ENCODE measurements at regions not wholly inside any gene's neighbourhood (a gene's known extent, or its start where the extent isn't known, plus 50 kb on each side); places are given as distances from the start of the nearest gene placed in this dataset.
"Not testable (repeated sequence)": the region's sequence is repeated elsewhere in the genome, so short reads cannot be mapped to it uniquely, and the experiment has no call there.

DNA sequence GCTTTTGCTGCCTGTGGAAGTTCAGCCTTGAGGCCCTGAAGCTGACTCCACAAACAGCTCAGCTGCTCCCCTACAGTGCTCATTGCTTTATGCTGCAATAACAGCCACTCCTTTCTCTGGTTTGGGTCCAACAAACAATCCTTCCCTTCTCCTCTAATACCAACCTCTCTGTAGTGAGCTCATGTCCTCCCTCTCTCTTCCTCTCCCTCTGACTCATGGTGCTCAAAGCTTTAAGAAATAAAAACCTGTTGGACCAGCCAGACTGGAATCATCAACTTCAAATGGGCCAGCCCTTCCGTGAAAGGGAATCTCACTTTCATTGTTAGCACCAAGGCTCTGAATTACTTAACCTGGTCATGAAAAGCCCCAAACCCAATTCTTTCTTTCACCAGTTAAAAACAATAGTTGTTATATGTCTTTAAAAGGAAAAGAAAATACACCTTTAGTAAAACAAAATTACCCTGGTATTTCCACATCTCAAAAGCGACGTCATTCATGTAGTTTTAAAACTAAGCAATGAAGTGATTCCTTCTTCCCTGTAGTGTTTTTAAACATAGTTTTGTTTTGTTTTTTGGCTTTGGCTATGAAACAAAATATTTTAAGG lies 126.4 kb downstream of the DUSP6 start:
- Histone ChIP-seq H3K4me1 (ENCODE audit: insufficient read depth, low read length) (peaks cover 26% of the 10 kb centered on the region), H3K9me3 (ENCODE audit: low read depth, low read length) (no peaks in the 10 kb centered on the region), H3K27me3 (ENCODE audit: insufficient read depth, low read length) (no peaks in the 10 kb centered on the region), H3K4me3 (ENCODE audit: low read length) (no peak overlapping the region)

DNA sequence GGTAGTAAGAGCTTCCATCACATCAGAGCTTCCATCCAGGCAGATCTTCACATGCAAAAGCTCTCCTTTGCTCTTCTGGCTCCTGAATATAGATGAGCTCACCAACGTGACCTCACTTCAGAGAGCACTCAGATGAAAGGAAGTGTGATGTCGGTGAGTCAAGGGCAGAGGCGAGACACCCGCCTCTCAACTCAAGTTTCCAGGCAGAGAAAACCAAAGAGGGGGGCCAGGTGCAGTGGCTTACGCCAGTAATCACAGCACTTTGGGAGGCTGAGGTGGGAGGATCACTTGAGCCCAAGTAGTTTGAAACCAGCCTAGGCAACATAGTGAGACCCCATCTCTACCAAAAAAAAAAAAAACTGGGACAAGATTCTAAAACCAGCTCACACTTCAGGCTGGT lies 126.9 kb downstream of the DUSP6 start:
- Histone ChIP-seq H3K27me3 (ENCODE audit: insufficient read depth, low read length) (no peaks in the 10 kb centered on the region), H3K4me1 (ENCODE audit: insufficient read depth, low read length) (peaks cover 26% of the 10 kb centered on the region), H3K4me3 (ENCODE audit: low read length) (no peak overlapping the region), H3K9me3 (ENCODE audit: low read depth, low read length) (no peaks in the 10 kb centered on the region)

DNA sequence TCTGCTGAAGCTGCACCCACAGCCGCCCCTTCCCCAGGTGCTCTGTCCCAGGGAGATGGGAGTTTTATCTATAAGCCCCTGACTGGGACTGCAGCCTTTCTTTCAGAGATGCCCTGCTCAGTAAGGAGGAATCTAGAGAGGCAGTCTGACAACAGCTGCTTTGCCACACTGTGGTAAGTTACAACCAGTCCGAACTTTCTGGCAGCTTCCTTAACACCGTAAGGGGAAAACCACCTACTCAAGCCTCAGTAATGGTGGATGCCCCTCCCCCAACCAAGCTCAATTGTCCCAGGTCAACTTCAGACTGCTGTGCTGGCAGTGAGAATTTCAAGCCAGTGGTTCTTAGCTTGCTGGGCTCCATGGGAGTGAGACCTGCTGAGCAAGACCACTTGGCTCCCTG lies 129.7 kb downstream of the DUSP6 start:
- not testable (repeated sequence) for H3K27me3 ChIP-seq (ENCODE audit: insufficient read depth, low read length); H3K4me3 ChIP-seq (ENCODE audit: low read length); H3K9me3 ChIP-seq (ENCODE audit: low read depth, low read length)
- H3K4me1 ChIP-seq (ENCODE audit: insufficient read depth, low read length) = peaks cover 23% of the 10 kb centered on the region

DNA sequence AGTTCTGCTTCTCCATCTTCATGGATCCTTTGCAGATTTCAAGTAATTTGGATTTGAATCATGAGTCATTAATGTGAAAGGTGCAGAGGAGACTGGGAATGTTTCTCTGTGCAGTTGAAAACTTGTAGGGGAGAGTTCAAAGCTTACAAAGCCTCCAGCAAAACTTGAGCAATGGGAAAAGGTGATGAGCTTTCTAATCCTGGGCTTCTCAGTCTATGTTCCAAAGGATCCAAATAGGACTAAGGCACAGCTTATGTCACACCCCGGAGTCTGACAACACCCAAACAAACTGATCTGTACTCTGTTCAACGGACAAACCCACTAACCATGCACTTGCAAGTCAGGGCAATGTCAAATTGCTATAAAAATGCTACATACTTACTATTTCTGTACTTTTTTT lies 134.8 kb downstream of the DUSP6 start:
- Histone ChIP-seq H3K4me3 (ENCODE audit: low read length) (no peak overlapping the region), H3K4me1 (ENCODE audit: insufficient read depth, low read length) (peaks cover 22% of the 10 kb centered on the region), H3K27me3 (ENCODE audit: insufficient read depth, low read length) (no peaks in the 10 kb centered on the region), H3K9me3 (ENCODE audit: low read depth, low read length) (no peaks in the 10 kb centered on the region)

DNA sequence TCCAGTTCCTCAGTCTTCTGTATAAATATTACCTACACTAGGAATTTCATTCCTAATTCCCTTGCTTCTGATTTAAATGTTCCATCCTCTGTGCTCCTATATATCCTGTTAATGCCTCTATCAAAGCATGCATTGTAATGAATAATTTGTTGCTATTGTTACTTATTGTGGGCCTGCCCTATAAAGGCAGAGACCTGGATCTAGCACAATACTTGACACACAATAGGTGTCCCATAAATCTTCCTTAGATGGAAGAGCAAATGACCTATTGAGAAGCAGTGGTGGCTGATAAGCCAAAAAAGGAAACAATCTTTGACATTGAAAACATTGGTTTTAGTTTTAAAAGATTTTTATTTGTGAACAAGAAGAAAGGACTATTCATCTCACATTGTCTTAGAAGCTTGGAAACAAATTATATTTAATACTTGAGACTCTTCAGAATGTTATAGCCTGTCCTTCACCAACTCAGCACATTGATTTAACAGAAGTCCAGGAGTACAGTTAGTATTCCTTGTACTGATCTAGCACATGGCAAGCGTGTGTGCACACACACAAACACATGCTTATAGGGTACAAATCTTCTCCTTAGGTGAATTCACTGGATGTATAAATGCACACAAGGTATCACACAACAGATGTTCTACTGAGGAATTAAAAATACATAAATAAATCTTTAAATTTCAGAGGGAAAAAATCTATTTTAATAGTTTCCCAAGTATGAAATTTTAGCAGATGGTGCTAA lies 135.9 kb downstream of the DUSP6 start:
- Histone ChIP-seq H3K4me1 (ENCODE audit: insufficient read depth, low read length) (peaks cover 22% of the 10 kb centered on the region), H3K9me3 (ENCODE audit: low read depth, low read length) (no peaks in the 10 kb centered on the region)

DNA sequence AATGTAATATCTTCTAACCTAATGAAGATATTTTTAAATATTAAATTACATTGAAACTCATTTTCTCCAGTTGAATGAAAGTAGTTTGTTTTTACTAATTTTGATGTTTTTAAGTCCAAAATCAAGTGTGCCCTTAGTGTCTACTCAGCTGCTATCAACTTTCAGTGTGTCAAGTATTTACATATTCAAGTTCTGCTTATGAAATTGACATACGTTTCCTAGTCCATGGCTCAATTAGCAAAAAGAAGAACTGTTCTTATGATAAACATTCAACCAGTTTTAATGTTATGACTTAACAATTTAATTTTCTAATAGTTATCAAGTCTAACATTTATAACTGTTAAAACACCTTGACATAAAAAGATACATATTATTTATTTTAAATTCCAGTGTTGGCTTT lies 137.1 kb downstream of the DUSP6 start:
- H3K27me3 ChIP-seq (ENCODE audit: insufficient read depth, low read length) = no peaks in the 10 kb centered on the region

More for the DNA sequence above, 135.9 kb downstream of the DUSP6 start:
- no peak overlapping the region for H3K4me3 ChIP-seq (ENCODE audit: low read length)
- H3K27me3 ChIP-seq (ENCODE audit: insufficient read depth, low read length) = no peaks in the 10 kb centered on the region

DNA sequence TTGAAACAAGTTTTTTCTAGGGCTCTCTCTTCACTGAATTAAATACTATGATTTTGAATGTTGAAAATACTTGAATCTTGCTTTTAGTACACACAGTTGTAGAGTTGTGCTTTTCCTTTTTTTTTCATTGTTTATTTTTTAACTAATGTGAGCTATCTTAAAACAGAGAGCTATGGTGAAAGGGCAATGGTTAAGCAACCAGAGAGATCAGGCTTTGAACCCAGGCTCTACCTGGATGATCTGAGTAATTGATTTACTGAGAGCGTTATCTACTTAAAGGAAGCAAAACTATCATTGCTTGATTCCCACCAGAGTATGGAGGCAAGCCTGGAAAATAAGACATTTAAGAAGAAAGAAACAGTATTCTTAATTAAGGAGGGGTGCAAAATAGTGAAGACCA lies 138.6 kb downstream of the DUSP6 start:
- Histone ChIP-seq H3K4me1 (ENCODE audit: insufficient read depth, low read length) (peaks cover 22% of the 10 kb centered on the region), H3K4me3 (ENCODE audit: low read length) (no peak overlapping the region), H3K27me3 (ENCODE audit: insufficient read depth, low read length) (no peaks in the 10 kb centered on the region), H3K9me3 (ENCODE audit: low read depth, low read length) (no peaks in the 10 kb centered on the region)

More for the DNA sequence above, 137.1 kb downstream of the DUSP6 start:
- Histone ChIP-seq H3K9me3 (ENCODE audit: low read depth, low read length) (no peaks in the 10 kb centered on the region), H3K4me1 (ENCODE audit: insufficient read depth, low read length) (peaks cover 22% of the 10 kb centered on the region), H3K4me3 (ENCODE audit: low read length) (no peak overlapping the region)

DNA sequence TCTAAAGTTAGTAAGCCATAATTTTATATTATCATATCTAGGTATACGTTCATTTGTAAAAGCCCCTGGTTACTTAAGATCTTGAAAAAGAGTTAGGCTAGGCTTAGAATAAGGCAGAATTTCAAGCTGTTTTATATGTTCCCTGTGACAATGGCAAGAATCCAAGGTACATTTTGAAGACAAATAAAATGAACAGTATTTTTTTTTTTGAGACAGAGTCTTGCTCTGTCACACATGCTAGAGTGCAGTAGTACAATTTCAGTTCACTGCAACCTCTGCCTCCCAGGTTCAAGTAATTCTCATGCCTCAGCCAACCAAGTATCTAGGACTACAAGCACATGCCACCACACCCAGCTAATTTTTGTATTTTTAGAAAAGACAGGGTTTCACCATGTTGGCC lies 139.2 kb downstream of the DUSP6 start:
- Histone ChIP-seq H3K27me3 (ENCODE audit: insufficient read depth, low read length) (no peaks in the 10 kb centered on the region), H3K4me1 (ENCODE audit: insufficient read depth, low read length) (peaks cover 22% of the 10 kb centered on the region), H3K4me3 (ENCODE audit: low read length) (no peak overlapping the region), H3K9me3 (ENCODE audit: low read depth, low read length) (no peaks in the 10 kb centered on the region)

DNA sequence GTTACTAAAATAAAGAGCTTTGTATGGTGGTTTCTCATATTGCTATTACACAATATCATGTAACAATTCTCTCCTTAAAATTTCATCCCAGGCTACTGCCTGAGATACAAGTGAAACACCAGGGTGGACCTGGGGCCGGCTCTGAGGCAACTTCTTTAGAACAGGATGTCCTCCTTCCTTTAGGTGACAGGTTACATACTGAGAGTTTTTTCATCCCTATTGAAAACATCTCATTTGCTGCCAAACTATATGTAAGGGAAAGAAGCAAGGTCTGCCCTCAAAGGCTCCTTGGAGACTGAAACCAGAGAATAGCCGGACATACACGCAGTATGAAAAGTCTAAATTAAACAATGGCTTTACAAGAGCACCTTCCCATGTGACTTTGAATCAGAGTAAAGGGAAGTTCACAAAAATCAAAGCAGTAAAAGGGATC lies 139.9 kb downstream of the DUSP6 start:
- Histone ChIP-seq H3K4me3 (ENCODE audit: low read length) (no peak overlapping the region), H3K9me3 (ENCODE audit: low read depth, low read length) (no peaks in the 10 kb centered on the region), H3K4me1 (ENCODE audit: insufficient read depth, low read length) (peaks cover 22% of the 10 kb centered on the region), H3K27me3 (ENCODE audit: insufficient read depth, low read length) (no peaks in the 10 kb centered on the region)

DNA sequence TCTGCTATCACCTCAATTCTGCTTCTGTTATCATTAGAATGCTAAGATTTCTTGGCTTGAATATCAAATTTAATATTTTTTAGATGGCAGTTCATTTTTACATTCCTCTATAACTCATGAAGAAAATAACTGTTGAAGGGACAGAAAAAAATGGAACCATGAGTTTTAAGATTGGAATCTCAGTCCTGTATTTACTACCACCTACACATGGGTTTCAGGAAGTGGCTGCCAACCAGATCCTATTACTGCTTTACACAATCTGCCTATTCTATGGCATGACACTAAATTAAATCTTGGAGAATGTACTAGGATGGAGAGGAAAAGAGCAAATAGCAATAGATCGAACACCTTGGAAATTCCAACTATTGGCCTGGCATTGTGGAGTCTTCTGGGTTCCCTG lies 140.8 kb downstream of the DUSP6 start:
- H3K27me3 ChIP-seq (ENCODE audit: insufficient read depth, low read length) = no peaks in the 10 kb centered on the region
- H3K4me3 ChIP-seq (ENCODE audit: low read length) = no peak overlapping the region
- no peaks in the 10 kb centered on the region for H3K9me3 ChIP-seq (ENCODE audit: low read depth, low read length)
- H3K4me1 ChIP-seq (ENCODE audit: insufficient read depth, low read length) = peaks cover 21% of the 10 kb centered on the region

DNA sequence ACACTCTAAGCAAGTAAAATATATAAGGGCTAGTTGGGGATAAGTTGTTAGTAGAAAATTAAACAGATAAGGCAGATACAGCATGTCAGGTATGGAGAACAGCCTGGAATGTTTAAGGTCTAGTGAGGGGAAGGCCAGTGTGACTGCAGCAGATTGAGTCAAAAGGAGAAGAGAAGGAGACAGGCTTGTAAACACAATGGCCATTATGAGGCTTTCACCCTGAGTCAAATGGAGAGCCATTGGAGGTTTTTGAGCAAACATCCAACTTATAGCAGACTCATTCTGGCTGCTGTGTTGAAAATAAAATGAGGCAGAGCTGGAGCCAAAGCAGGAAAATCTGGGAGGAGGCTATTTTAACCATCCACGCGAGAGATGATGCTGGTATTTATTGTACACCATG lies 142.0 kb downstream of the DUSP6 start:
- H3K27me3 ChIP-seq (ENCODE audit: insufficient read depth, low read length) = no peaks in the 10 kb centered on the region
- H3K4me3 ChIP-seq (ENCODE audit: low read length) = no peak overlapping the region

DNA sequence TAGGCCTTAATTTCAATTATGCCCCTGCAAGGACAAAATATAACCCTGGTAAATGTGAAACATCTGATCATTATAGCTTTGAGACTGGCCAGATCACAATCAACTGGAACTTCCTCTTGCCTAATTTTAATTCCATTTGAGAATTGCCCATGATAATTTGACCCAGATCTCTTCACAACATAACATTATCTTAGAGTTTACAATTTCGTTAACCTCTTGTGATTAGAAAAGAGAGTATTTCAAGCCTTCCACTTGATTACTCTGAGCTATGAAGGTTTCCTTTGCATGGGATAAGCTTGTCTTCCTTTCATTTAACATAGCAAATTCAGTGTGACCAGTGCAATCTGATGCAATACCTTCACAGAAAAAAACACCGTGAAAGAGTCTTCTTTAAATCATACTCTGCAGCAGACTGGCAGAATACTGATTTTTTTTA lies 143.6 kb downstream of the DUSP6 start:
- no peaks in the 10 kb centered on the region for H3K9me3 ChIP-seq (ENCODE audit: low read depth, low read length)
- H3K4me3 ChIP-seq (ENCODE audit: low read length) = no peak overlapping the region
- H3K4me1 ChIP-seq (ENCODE audit: insufficient read depth, low read length) = peaks cover 18% of the 10 kb centered on the region
- H3K27me3 ChIP-seq (ENCODE audit: insufficient read depth, low read length) = no peaks in the 10 kb centered on the region

More for the DNA sequence above, 142.0 kb downstream of the DUSP6 start:
- Histone ChIP-seq H3K4me1 (ENCODE audit: insufficient read depth, low read length) (peaks cover 23% of the 10 kb centered on the region), H3K9me3 (ENCODE audit: low read depth, low read length) (no peaks in the 10 kb centered on the region)

DNA sequence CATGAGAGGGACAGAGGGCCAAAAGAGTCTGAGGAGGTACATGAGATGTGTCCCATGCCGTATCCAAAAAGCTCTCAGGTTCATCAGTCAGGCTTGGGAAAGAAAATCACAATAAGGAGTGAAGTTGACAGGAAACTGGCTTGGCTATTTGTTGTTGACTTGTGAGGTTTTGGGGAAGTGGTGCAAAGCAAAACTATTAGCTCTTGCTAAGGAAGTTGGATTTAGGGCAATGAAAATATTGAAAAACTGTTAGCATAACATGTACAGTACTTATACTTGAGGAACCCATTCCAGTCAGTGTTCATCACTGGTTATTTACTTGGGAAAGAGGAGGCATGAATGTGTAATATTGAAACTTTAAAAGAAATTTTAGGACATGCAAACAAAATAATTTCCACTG lies 145.9 kb downstream of the DUSP6 start:
- Histone ChIP-seq H3K4me3 (ENCODE audit: low read length) (no peak overlapping the region), H3K27me3 (ENCODE audit: insufficient read depth, low read length) (no peaks in the 10 kb centered on the region), H3K9me3 (ENCODE audit: low read depth, low read length) (no peaks in the 10 kb centered on the region), H3K4me1 (ENCODE audit: insufficient read depth, low read length) (peaks cover 13% of the 10 kb centered on the region)

DNA sequence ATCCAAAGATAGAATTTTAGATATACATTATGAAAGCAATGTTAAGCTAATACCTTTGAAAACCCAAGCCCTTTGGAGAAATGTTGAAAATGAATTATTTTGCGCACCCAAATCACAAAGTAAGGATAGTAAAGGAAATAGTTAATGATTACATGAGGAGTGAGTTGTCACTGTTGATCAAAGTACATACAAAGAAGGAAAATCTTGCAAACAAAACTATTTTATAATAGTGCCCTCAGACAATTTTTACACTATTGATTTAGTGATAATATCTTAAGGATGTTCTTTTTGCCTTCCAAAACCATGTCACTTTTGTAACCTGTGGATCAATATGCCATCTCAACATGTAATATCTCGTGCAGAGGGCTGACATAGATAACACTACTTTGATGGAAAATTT lies 146.8 kb downstream of the DUSP6 start:
- Histone ChIP-seq H3K27me3 (ENCODE audit: insufficient read depth, low read length) (no peaks in the 10 kb centered on the region), H3K4me1 (ENCODE audit: insufficient read depth, low read length) (peaks cover 13% of the 10 kb centered on the region), H3K4me3 (ENCODE audit: low read length) (no peak overlapping the region), H3K9me3 (ENCODE audit: low read depth, low read length) (no peaks in the 10 kb centered on the region)

DNA sequence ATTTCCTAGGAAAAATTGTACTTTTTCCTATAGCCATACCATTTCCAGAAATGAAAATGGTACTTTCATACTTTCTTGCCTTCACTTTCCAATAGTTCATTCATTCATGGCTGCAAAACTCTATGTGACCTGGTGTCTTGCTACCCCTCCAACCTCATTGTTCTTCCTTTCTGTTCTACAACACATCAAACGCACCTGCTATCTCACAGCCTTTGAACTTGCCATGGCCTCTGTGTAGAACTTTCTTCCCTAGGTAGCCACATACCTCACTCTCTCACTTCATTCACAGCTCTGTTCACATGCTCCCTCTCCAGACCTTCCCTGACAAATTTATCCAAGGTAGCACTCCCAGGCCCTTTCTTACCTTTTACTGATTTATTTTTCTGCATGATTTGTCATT lies 149.2 kb downstream of the DUSP6 start:
- Histone ChIP-seq H3K27me3 (ENCODE audit: insufficient read depth, low read length) (no peaks in the 10 kb centered on the region), H3K4me1 (ENCODE audit: insufficient read depth, low read length) (peaks cover 13% of the 10 kb centered on the region), H3K4me3 (ENCODE audit: low read length) (no peak overlapping the region), H3K9me3 (ENCODE audit: low read depth, low read length) (no peaks in the 10 kb centered on the region)

DNA sequence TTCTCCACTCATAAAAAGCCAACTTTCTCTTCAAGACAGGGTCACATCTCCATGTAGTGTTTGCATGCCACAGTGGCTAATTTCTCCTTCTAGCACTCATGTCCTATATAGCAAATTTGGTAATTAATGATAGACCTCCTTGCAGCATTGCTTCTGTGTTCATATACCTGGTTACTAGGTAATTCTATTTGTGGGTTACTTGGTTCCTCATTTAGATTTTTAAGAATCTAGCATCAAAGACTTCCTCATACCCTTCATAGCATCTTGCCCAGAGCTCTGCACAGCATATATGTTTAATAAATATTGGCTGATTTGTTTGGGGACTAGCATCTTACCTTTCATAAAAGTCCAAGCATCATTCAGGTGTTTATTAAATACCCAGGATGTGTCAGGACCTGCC lies 152.1 kb downstream of the DUSP6 start:
- Histone ChIP-seq H3K4me1 (ENCODE audit: insufficient read depth, low read length) (no peaks in the 10 kb centered on the region), H3K4me3 (ENCODE audit: low read length) (no peak overlapping the region), H3K27me3 (ENCODE audit: insufficient read depth, low read length) (no peaks in the 10 kb centered on the region), H3K9me3 (ENCODE audit: low read depth, low read length) (no peaks in the 10 kb centered on the region)
